ENCODE measurements at regions not wholly inside any gene's neighbourhood (a gene's known extent, or its start where the extent isn't known, plus 50 kb on each side); places are given as distances from the start of the nearest gene placed in this dataset.

DNA sequence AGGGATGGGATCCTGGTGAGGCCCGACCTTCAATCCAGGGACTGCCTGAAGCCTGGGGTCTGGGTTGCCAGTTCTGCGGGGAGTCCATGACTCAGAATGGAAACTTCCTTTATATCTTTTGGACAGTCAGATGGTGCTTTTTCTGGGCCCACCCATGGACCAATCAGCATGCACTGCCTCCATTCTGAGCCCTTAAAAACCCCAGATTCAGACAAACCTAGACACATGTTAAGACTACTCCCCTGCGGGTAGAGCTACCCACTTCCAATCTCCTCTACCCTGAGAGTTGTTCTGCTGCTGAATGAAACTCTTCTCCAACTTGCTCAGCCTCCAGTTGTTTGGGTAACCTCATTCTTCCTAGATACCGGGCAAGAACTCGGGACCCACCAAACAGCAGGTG lies 1315.2 kb upstream of the MIR17HG start:
- ATAC-seq (ENCODE audit: low read depth): no peak
- POLR2A ChIA-PET: no interaction called here
- Mint-ChIP-seq H3K36me3 (ENCODE audit: low read depth) (no peaks in the 10 kb centered on the region), H3K4me3 (no peak overlapping the region), H3K27ac (no peak overlapping the region), H3K9me3 (peaks cover 15% of the 10 kb centered on the region), H3K27me3 (no peaks in the 10 kb centered on the region), H3K4me1 (no peaks in the 10 kb centered on the region)
- CTCF ChIA-PET: no interaction called here
- intact Hi-C loops (cut with micrococcal nuclease): no loop called here
- TF ChIP-seq, protein P1, sequence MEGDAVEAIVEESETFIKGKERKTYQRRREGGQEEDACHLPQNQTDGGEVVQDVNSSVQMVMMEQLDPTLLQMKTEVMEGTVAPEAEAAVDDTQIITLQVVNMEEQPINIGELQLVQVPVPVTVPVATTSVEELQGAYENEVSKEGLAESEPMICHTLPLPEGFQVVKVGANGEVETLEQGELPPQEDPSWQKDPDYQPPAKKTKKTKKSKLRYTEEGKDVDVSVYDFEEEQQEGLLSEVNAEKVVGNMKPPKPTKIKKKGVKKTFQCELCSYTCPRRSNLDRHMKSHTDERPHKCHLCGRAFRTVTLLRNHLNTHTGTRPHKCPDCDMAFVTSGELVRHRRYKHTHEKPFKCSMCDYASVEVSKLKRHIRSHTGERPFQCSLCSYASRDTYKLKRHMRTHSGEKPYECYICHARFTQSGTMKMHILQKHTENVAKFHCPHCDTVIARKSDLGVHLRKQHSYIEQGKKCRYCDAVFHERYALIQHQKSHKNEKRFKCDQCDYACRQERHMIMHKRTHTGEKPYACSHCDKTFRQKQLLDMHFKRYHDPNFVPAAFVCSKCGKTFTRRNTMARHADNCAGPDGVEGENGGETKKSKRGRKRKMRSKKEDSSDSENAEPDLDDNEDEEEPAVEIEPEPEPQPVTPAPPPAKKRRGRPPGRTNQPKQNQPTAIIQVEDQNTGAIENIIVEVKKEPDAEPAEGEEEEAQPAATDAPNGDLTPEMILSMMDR (IDR thresholded peaks at IDR 0.05): no peak
- no peak for DNase-seq

DNA sequence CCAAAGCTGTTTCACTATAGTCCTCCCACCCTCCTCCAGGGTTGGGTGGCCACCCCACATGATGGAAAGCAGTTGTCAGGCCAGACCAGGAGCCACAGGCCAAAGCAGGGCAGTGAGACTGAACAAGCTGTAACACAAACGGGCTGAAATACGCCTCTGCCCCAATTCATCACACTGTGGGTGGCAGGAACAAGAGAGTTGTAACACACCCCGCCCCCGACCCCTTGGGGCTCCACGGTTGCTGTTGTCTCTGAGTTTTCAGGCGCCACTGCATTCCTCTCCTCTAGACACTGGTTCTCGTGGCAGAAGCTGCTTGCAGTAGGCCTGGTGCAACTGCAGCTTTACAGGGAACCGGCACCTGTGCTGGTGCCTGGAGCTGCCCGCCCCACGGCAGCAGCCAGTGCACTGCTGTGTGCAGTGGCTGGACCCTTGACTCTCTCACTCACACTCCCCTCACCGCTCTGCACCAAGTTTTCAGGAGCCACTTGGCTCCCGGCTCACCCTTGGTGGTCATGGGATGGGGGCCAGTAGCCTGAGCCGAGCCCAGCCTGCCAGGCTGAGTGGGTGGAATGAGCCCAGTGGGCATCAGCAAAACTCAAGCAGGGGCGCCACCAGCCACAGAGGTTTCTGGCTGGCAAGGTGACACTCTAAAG lies 1314.5 kb upstream of the MIR17HG start:
- H3K4me1 Mint-ChIP-seq: no peaks in the 10 kb centered on the region
- H3K36me3 Mint-ChIP-seq (ENCODE audit: low read depth): no peaks in the 10 kb centered on the region
- CTCF ChIA-PET: no interaction called here
- no peak overlapping the region for H3K27ac Mint-ChIP-seq
- no peak for DNase-seq
- no peak for ATAC-seq (ENCODE audit: low read depth)
- no peak overlapping the region for H3K4me3 Mint-ChIP-seq
- H3K9me3 Mint-ChIP-seq: peaks cover 15% of the 10 kb centered on the region
- TF ChIP-seq, protein P1 (IDR thresholded peaks at IDR 0.05): no peak
- intact Hi-C loops (cut with micrococcal nuclease): no loop called here
- H3K27me3 Mint-ChIP-seq: no peaks in the 10 kb centered on the region
- POLR2A ChIA-PET: no interaction called here

DNA sequence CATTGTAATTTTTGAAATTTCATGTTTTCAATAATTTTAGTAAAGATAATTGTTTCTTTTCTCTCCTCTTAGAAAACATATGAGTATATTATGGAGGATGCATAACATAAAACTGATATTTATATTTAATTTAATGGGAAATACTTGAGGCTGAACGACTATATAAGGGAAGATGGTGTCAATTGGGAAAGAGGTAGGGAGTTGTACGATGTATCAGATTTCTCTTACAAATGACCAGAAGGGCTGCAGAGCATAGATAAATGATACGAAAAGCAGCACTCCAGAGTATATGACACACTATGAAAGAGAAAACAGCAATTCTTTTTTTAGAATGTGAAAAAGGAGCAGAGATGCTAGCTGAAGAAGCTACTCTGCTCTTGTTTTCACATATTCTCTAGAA lies 1308.0 kb upstream of the MIR17HG start:
- ChIA-PET CTCF (no interaction called here), POLR2A (no interaction called here)
- intact Hi-C loops (cut with micrococcal nuclease): no loop called here
- Mint-ChIP-seq H3K27me3 (no peaks in the 10 kb centered on the region), H3K36me3 (ENCODE audit: low read depth) (no peaks in the 10 kb centered on the region), H3K4me3 (no peak overlapping the region), H3K9me3 (peaks cover 17% of the 10 kb centered on the region), H3K4me1 (no peaks in the 10 kb centered on the region), H3K27ac (no peak overlapping the region)
- DNase-seq (no peak), ATAC-seq (ENCODE audit: low read depth) (no peak)
- TF ChIP-seq, protein P1 (IDR thresholded peaks at IDR 0.05): no peak

DNA sequence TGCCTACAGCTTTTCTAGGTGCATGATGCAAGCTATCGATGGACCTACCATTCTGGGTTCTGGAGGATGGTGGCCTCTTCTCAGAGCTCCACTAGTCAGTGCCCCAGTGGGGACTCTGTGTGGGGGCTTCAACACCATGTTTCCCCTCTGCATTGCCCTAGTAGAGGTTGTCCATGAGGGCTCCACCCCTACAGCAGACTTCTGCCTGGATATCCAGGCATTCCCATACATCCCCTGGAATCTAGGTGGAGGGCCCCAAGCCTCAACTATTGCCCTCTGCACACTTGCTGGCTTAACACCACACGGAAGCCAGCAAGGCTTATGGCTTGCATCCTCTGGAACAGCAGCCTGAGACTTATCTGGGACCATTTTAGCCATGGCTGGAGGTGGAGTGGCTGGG lies 1299.9 kb upstream of the MIR17HG start:
- POLR2A ChIA-PET: no interaction called here
- H3K27ac Mint-ChIP-seq: no peak overlapping the region
- ATAC-seq (ENCODE audit: low read depth) (no peak), DNase-seq (no peak)
- no peaks in the 10 kb centered on the region for H3K4me1 Mint-ChIP-seq
- peaks cover 16% of the 10 kb centered on the region for H3K9me3 Mint-ChIP-seq
- no peaks in the 10 kb centered on the region for H3K27me3 Mint-ChIP-seq
- CTCF ChIA-PET: no interaction called here
- intact Hi-C loops (cut with micrococcal nuclease): no loop called here
- H3K36me3 Mint-ChIP-seq (ENCODE audit: low read depth): no peaks in the 10 kb centered on the region
- TF ChIP-seq, protein P1 (IDR thresholded peaks at IDR 0.05): no peak
- no peak overlapping the region for H3K4me3 Mint-ChIP-seq

DNA sequence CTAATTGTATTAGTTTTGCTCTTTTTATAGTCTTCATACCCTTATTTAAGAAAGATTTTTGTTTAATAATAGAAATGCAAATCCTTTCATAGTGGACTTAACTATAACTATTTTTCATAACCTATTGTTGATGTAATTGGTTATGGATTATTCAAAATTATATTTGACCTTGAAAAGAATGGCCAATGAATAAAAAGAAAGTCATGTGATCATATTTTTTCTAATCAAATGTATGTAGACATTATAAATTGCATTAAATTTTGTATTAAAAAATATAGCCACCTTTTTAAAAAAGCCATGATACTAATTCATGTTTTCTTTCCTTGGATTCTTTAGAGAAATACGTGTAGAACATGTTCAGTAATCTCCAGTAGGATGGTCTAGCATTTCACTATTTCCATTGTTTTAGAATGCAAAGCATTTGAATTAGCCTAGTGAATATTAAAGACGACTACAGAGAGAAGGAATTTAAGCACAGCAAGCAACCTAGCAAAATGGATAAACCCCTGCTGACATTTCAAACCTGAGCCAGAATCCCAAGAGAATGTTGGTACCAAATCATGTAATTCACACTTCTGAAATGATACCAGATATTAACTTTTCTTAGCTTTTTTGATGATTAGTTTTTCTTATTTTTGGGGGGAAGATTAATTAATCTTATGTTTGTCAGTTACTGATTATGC lies 1297.4 kb upstream of the MIR17HG start:
- Mint-ChIP-seq H3K27me3 (no peaks in the 10 kb centered on the region), H3K4me3 (no peak overlapping the region), H3K36me3 (ENCODE audit: low read depth) (no peaks in the 10 kb centered on the region), H3K4me1 (no peaks in the 10 kb centered on the region), H3K27ac (no peak overlapping the region), H3K9me3 (peaks cover 12% of the 10 kb centered on the region)
- intact Hi-C loops (cut with micrococcal nuclease): no loop called here
- DNase-seq (no peak), ATAC-seq (ENCODE audit: low read depth) (no peak)
- TF ChIP-seq, protein P1 (IDR thresholded peaks at IDR 0.05): no peak
- ChIA-PET POLR2A (no interaction called here), CTCF (no interaction called here)
